ENCODE measurements at regions not wholly inside any gene's neighbourhood (a gene's known extent, or its start where the extent isn't known, plus 50 kb on each side); places are given as distances from the start of the nearest gene placed in this dataset.
"Not testable (repeated sequence)": the region's sequence is repeated elsewhere in the genome, so short reads cannot be mapped to it uniquely, and the experiment has no call there.

DNA sequence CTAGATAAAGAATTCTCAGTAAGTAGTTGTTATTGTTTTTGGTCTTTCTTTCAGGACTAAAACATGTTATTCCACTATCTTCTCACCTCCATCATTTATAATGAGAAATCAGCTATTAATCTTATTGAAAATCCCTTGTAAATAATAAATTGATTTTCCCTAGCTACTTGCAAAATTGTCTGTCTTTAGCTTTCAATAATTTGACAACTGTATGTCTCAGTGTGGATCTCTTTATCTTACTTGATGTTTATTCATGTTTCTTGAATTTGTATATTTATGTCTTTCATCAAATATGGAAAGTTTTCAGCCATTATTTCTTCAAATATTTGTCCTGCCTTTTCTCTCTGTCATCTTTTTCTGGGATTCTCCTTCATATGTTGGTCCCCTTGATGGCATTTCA, 117.1 kb upstream of the ANTXRL start:
- Mint-ChIP-seq H3K9me3 (peaks cover 12% of the 10 kb centered on the region), H3K36me3 (ENCODE audit: low read depth) (no peaks in the 10 kb centered on the region), H3K27me3 (ENCODE audit: low read depth) (peaks cover 25% of the 10 kb centered on the region), H3K4me1 (ENCODE audit: low read depth) (no peaks in the 10 kb centered on the region), H3K27ac (no peak overlapping the region), H3K4me3 (no peak overlapping the region)
- no peak for DNase-seq (ENCODE audit: low spot score)

DNA sequence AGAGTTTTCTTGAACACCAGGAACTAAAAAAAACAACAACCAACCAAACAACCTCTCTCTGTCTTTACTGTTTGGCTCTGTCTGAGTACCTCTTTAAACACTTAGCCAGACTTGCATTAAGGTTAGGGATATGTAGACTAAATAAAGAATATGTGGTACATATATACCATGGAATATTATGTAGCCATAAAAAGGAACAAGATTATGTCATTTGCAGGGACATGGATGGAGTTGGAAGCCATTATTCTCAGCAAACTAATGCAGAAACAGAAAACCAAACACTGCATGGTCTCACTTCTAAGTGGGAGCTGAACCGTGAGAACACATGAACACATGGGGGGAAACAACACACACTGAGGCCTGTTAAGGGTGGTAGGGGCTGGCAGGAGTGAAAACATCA, 116.0 kb upstream of the ANTXRL start:
- H3K4me3 Mint-ChIP-seq: no peak overlapping the region
- H3K4me1 Mint-ChIP-seq (ENCODE audit: low read depth): no peaks in the 10 kb centered on the region
- DNase-seq (ENCODE audit: low spot score): no peak
- H3K27me3 Mint-ChIP-seq (ENCODE audit: low read depth): peaks cover 23% of the 10 kb centered on the region
- no peaks in the 10 kb centered on the region for H3K36me3 Mint-ChIP-seq (ENCODE audit: low read depth)
- peaks cover 12% of the 10 kb centered on the region for H3K9me3 Mint-ChIP-seq
- no peak overlapping the region for H3K27ac Mint-ChIP-seq

DNA sequence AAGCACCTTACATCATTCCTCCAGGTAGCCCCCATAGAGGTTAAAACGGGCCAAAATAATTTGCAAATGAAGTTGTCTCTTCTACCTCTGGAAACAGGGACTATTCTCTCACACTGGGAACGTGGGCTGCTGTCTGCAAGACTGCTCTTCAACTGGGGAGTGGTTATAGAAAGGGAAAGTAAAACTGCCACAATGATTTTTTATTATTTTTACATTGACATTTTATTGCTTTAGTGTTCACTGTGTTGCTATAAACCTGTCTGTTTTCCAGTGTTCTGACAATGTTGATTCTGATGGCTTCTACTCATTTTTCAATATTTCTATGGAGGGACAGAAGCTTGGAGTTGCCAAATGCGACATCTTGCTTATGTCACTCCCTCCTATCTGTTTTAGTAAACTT, 115.1 kb upstream of the ANTXRL start:
- H3K4me3 Mint-ChIP-seq: no peak overlapping the region
- no peak overlapping the region for H3K27ac Mint-ChIP-seq
- no peaks in the 10 kb centered on the region for H3K4me1 Mint-ChIP-seq (ENCODE audit: low read depth)
- H3K27me3 Mint-ChIP-seq (ENCODE audit: low read depth): peaks cover 23% of the 10 kb centered on the region
- no peaks in the 10 kb centered on the region for H3K36me3 Mint-ChIP-seq (ENCODE audit: low read depth)
- no peak for DNase-seq (ENCODE audit: low spot score)
- peaks cover 12% of the 10 kb centered on the region for H3K9me3 Mint-ChIP-seq

DNA sequence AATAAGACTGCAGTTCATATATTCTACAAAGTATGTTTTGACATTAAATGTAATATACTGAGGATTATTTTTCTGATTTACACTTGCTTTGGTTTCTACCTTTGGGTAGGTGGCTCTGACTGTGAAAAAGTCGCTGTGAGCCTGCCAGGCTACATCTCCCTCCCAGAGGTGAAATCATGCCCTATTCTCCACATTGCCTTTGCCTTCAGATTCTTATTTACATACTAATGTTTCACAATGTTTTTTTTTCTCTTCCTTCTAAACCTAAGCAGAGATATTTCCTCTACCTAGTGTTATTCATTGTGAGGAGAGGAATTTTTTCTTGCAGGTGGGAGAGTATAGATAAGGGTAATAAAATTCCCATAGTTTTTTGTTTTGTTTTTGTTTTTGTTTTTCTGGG, 111.5 kb upstream of the ANTXRL start:
- Mint-ChIP-seq H3K27ac (no peak overlapping the region), H3K4me3 (no peak overlapping the region), H3K4me1 (ENCODE audit: low read depth) (peaks cover 4% of the 10 kb centered on the region), H3K27me3 (ENCODE audit: low read depth) (peaks cover 13% of the 10 kb centered on the region), H3K36me3 (ENCODE audit: low read depth) (no peaks in the 10 kb centered on the region), H3K9me3 (peaks cover 7% of the 10 kb centered on the region)
- DNase-seq (ENCODE audit: low spot score): no peak

DNA sequence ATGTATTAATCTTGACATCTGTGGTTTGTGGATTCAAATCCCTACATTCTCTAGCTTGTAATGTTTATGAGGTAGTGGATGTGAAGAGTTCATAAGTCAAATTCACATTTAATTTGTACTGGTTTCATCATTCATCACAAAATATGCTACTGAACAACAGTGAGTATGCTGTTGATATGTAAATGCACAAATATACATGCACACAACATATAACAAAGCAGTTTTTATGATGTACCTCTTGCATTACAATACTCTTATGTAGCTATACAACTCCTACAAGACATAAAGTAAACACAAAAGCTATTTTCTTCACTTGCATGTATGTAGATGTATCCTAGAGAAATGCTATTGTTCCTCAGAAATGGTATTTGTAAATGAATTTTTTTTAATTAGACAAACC, 111.0 kb upstream of the ANTXRL start:
- Mint-ChIP-seq H3K9me3 (peaks cover 2% of the 10 kb centered on the region), H3K27ac (no peak overlapping the region), H3K4me3 (no peak overlapping the region), H3K27me3 (ENCODE audit: low read depth) (peaks cover 12% of the 10 kb centered on the region), H3K4me1 (ENCODE audit: low read depth) (peaks cover 4% of the 10 kb centered on the region), H3K36me3 (ENCODE audit: low read depth) (no peaks in the 10 kb centered on the region)
- no peak for DNase-seq (ENCODE audit: low spot score)

DNA sequence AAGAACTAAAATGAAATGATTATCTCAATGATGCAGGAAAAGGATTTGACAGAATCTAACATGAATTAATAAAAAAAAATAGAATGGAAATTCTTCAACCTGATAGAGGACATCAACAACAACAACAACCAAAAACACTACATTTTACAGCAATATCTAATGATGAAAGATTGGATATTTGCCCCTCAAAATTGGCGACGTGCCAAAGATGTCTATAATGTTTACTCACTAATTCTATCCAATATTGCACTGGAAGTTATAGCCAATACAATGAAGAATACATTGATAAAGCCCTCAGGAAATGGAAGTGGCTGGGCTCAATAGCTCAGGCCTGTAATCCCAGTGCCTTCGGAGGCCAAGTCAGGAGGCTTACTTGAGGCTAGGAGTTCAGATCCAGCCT, 99.4 kb upstream of the ANTXRL start:
- H3K4me3 Mint-ChIP-seq; H3K4me1 Mint-ChIP-seq (ENCODE audit: low read depth); H3K9me3 Mint-ChIP-seq; DNase-seq (ENCODE audit: low spot score); H3K27me3 Mint-ChIP-seq (ENCODE audit: low read depth); H3K36me3 Mint-ChIP-seq (ENCODE audit: low read depth); H3K27ac Mint-ChIP-seq: not testable (repeated sequence)

DNA sequence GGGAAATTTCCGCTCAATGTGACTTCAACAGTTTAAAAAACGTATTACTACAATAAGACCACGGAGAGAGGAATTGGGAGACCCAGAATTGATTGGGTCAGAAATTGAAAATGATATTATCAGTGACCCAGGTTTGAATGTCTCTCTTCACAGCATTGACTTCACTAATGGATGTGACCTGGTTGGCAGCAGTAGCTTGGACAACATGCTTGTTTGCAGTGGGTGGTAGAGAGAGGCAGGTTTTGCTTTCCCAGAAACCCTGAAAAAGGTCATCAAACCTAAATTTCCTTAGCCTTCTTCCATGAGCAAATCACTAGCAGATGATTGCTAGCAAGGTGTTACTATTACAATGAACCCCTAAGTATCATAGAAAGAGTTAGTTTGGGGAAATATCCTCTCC, 89.7 kb upstream of the ANTXRL start:
- Mint-ChIP-seq H3K4me1 (ENCODE audit: low read depth) (no peaks in the 10 kb centered on the region), H3K27ac (no peak overlapping the region), H3K27me3 (ENCODE audit: low read depth) (no peaks in the 10 kb centered on the region), H3K4me3 (no peak overlapping the region), H3K36me3 (ENCODE audit: low read depth) (no peaks in the 10 kb centered on the region), H3K9me3 (no peaks in the 10 kb centered on the region)
- DNase-seq (ENCODE audit: low spot score): no peak

DNA sequence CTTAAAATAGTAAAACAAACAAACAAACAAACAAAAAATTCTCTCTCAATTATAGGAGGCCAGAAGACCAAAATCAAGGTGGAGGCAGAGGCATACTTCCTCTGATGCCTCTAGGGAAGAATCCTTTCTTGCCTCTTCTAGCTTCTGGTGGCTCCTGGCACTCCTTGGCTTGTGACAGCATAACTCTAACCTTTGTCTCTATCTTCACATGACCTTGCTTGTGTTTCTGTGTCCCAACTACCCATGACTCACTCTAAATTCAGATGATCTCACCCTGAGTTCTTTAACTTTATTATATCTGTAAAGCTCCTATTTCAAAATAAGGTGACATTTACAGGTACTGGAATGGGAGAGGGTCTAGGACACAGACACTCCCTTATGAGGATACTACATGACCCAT, 88.3 kb upstream of the ANTXRL start:
- Mint-ChIP-seq H3K4me1 (ENCODE audit: low read depth) (no peaks in the 10 kb centered on the region), H3K36me3 (ENCODE audit: low read depth) (no peaks in the 10 kb centered on the region), H3K27ac (no peak overlapping the region), H3K9me3 (no peaks in the 10 kb centered on the region), H3K4me3 (no peak overlapping the region), H3K27me3 (ENCODE audit: low read depth) (no peaks in the 10 kb centered on the region)
- no peak for DNase-seq (ENCODE audit: low spot score)

DNA sequence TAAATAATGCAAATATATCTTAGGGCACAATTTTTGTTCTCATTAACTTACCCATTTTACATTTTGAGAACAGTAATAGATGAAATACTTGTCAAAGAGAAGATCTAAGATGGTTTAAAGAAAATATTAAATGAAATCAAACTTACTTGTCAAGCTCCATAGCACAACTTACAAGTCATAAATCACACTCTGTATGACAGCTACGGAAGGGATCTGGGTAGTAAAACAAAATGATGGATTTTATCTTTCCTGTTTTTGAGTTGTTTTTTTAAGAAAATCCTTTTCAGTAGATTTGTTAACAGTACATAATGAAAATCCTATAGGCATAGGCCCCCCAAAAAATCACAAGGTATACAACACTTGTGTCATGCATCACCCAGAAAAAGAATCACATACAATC, 84.4 kb upstream of the ANTXRL start:
- H3K27ac Mint-ChIP-seq; H3K36me3 Mint-ChIP-seq (ENCODE audit: low read depth); H3K4me3 Mint-ChIP-seq; H3K27me3 Mint-ChIP-seq (ENCODE audit: low read depth); H3K4me1 Mint-ChIP-seq (ENCODE audit: low read depth); H3K9me3 Mint-ChIP-seq; DNase-seq (ENCODE audit: low spot score): not testable (repeated sequence)

DNA sequence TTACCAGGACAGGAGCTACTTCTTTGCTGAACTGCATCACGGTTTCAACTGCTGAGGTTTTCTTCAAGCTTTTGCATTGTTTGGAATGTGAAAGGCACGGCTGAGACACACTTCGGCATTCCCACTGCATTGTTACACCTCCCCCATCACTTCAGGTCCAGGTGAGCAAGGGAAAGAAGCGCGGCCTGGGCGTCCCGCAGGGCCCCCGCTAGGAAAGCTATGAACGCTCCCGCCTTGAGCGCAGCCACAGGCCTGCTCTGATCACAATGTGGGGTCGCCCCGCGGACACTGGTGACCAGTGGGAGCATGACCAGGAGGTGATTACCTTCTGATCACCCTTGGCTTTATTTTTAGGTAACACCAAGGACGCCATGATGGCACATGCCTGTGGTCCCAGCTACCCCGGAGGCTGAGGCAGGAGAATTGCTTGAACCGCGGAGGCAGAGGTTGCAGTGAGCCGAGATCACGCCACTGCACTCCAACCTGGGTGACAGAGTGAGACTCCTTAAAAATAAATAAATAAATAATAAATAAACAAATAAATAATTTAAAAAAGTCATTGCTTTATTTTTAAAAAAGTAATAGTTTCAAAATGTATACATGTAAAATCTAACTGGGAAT, 82.2 kb upstream of the ANTXRL start:
- not testable (repeated sequence) for H3K9me3 Mint-ChIP-seq; H3K27ac Mint-ChIP-seq; H3K27me3 Mint-ChIP-seq (ENCODE audit: low read depth); H3K36me3 Mint-ChIP-seq (ENCODE audit: low read depth); H3K4me1 Mint-ChIP-seq (ENCODE audit: low read depth); H3K4me3 Mint-ChIP-seq; DNase-seq (ENCODE audit: low spot score)

DNA sequence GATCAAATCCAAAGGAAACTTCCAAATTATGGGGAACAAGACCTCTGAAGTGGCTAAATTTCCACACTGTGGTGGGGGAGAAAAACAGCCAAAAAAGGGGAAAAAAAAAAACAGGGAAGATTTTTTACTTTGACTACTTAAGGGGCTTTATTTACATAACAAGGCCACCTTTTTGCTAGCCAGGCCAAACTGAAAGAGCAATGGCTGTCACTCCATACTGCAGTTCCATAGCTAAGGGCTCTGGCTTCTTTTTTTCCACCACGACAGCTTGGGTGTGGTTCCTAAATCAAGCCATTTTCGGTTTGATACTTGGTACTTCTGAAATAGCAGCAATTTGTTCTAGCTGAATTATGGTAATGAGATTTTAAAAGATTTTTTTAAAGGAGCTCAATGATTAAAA, 76.4 kb upstream of the ANTXRL start:
- H3K4me3 Mint-ChIP-seq; H3K9me3 Mint-ChIP-seq; H3K27me3 Mint-ChIP-seq (ENCODE audit: low read depth); H3K36me3 Mint-ChIP-seq (ENCODE audit: low read depth); H3K4me1 Mint-ChIP-seq (ENCODE audit: low read depth); DNase-seq (ENCODE audit: low spot score); H3K27ac Mint-ChIP-seq: not testable (repeated sequence)

DNA sequence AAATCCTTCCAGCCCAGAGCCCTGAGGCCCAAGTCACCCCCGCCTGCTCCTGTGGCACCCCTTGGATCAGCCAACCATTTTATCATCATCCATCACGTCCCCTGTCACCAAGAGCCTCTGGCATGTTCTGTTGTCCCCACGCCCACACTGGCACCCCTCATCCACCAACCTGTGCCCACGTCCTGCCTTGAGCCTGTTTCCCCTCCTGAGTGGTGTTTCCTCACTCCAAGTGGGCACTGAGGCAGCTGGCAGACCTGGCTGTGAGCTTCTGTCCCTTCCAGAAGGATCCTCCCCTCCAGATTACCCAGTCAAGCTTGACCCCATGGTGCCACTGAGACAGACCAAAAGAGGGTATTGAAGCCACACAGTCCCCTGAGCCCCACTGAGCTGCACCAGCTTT, 71.4 kb upstream of the ANTXRL start:
- H3K9me3 Mint-ChIP-seq: no peaks in the 10 kb centered on the region
- no peaks in the 10 kb centered on the region for H3K27me3 Mint-ChIP-seq (ENCODE audit: low read depth)
- peaks cover 6% of the 10 kb centered on the region for H3K4me1 Mint-ChIP-seq (ENCODE audit: low read depth)
- peaks cover 23% of the 10 kb centered on the region for H3K36me3 Mint-ChIP-seq (ENCODE audit: low read depth)
- H3K27ac Mint-ChIP-seq: no peak overlapping the region
- DNase-seq (ENCODE audit: low spot score): no peak
- H3K4me3 Mint-ChIP-seq: no peak overlapping the region

DNA sequence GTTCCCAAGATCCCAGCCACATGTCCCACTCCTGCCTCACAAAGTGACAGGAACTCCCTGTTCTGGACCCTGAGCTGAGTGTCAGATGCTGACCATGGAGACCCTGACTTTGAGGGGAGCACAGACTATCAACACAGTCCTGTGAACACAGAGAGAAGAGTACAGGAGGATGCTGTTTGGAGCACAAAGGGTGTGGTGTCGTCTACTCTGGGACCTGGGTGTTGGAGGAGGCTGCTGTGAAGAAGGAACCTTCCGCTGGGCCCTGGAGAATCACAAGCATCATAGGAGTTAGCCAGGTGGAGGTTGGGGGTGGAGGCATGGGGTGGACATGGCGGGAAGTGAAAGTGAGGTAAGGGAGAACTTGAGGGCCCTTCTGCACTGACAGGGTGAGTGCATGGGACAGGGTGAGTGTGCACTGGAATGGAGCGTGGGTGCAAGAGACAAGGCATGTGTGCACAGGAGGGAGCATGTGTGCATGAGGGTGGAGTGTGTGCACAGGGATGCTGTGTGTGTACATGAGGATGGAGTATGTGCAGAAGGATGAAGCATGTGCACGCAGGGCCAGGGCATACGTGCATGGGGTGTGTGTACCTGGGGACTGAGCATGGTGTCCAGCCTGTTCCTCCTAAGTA, 70.7 kb upstream of the ANTXRL start:
- Mint-ChIP-seq H3K4me1 (ENCODE audit: low read depth) (peaks cover 6% of the 10 kb centered on the region), H3K27me3 (ENCODE audit: low read depth) (no peaks in the 10 kb centered on the region), H3K27ac (no peak overlapping the region), H3K4me3 (no peak overlapping the region), H3K36me3 (ENCODE audit: low read depth) (peaks cover 23% of the 10 kb centered on the region), H3K9me3 (no peaks in the 10 kb centered on the region)
- no peak for DNase-seq (ENCODE audit: low spot score)

DNA sequence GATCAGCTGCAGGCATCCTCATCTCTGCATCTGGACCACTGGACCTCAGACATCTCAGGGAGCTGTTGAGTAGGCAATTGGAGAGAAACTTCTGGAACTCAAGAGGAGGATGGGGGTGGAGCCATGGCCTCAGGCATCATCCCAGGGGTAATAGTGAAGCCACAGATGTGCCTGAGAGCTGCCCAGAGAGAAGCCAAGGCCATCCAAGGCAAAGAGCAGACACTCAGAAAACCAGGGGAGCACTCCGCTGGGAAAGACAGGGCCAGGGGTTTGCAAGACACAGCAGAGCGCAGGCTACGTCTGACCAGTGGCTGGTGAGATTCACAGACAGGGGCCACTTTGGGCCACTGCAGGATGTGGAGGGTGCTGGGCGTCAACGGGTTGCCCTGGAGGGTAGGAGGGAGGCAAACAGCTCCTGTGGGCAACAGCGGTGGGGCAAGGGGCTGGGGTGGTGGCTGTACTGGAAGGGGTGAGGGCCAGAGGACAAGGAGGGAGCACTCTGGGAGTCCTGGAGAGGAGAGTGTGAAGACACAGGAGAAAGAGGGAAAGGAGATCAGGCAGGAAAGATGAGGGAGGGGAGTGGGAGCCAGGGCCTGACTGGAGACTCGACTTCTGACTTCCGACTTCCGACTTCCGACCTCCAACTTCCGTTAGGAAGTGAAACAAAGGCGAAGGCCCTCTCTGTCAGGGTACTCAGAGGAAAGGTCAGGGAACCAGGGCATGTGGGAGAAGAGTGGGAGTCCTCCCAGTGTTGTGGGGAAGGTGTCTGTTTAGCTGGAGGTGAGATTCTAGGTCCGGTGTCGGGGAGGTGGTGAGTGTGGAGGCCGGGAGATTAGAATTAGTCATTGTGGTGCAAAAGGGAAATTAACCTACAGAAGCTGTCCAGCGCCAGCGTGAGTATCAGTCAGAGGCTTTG, 69.7 kb upstream of the ANTXRL start:
- H3K36me3 Mint-ChIP-seq (ENCODE audit: low read depth): peaks cover 23% of the 10 kb centered on the region
- no peak overlapping the region for H3K4me3 Mint-ChIP-seq
- peaks cover 6% of the 10 kb centered on the region for H3K4me1 Mint-ChIP-seq (ENCODE audit: low read depth)
- DNase-seq (ENCODE audit: low spot score): no peak
- H3K9me3 Mint-ChIP-seq: no peaks in the 10 kb centered on the region
- H3K27ac Mint-ChIP-seq: no peak overlapping the region
- H3K27me3 Mint-ChIP-seq (ENCODE audit: low read depth): no peaks in the 10 kb centered on the region
